Mucosa of rectum (tissue), 2 donors: ENCODE measurements at regions not wholly inside any gene's neighbourhood (a gene's known extent, or its start where the extent isn't known, plus 50 kb on each side); places are given as distances from the start of the nearest gene placed in this dataset.

Experiments
- H3K27ac ChIP-seq, 2 donors: one replicate each; pipeline ENCODE4 v1.7.0; 2013; ENCODE audit warnings: inconsistent platforms in 2 of 2, low read depth in 2 of 2, low read length in 2 of 2
- H3K27me3 ChIP-seq, 2 donors: one replicate each; pipeline ENCODE4 v1.7.0; 2013; ENCODE audit warnings: low read length in 2 of 2; ENCODE audit not compliant: control insufficient read depth in 2 of 2, insufficient read depth in 2 of 2
- H3K36me3 ChIP-seq, 2 donors: one replicate each; pipeline ENCODE4 v1.7.0; 2013; ENCODE audit warnings: low read length in 2 of 2; ENCODE audit not compliant: control insufficient read depth in 2 of 2, insufficient read depth in 2 of 2
- H3K4me1 ChIP-seq, 2 donors: one replicate each; pipeline ENCODE4 v1.7.0; 2013; ENCODE audit warnings: low read length in 2 of 2, mild to moderate bottlenecking in 1 of 2; ENCODE audit not compliant: control insufficient read depth in 2 of 2, insufficient read depth in 2 of 2
- H3K4me3 ChIP-seq, 2 donors: one replicate each; pipeline ENCODE4 v1.7.0; 2013; ENCODE audit warnings: low read length in 2 of 2
- H3K9ac ChIP-seq, 2 donors: one replicate each; pipeline ENCODE4 v1.7.0; 2013; ENCODE audit warnings: low read length in 2 of 2, low read depth in 1 of 2, mild to moderate bottlenecking in 1 of 2
- H3K9me3 ChIP-seq, 2 donors: one replicate each; pipeline ENCODE4 v1.7.0; 2013; ENCODE audit warnings: low read length in 2 of 2; ENCODE audit not compliant: control insufficient read depth in 2 of 2
- donor health status: healthy.
- donor health status: Normal muscosa, but diverticular disease.

GRCh38 chr6:134703206-134703605 lies 246.7 kb downstream of the ALDH8A1 start:
- Histone ChIP-seq H3K27ac (no peak overlapping the region), H3K4me1 (peaks cover 3 to 13% of the 10 kb centered on the region in 2 donors), H3K9ac (no peak overlapping the region), H3K4me3 (no peak overlapping the region), H3K36me3 (no peaks in the 10 kb centered on the region), H3K27me3 (no peaks in the 10 kb centered on the region), H3K9me3 (no peaks in the 10 kb centered on the region)

GRCh38 chr6:134702279-134702678 lies 247.6 kb downstream of the ALDH8A1 start:
- Histone ChIP-seq H3K9ac (no peak overlapping the region), H3K27me3 (no peaks in the 10 kb centered on the region), H3K27ac (no peak overlapping the region), H3K36me3 (no peaks in the 10 kb centered on the region), H3K4me3 (no peak overlapping the region), H3K9me3 (no peaks in the 10 kb centered on the region), H3K4me1 (peaks cover 0 to 5% of the 10 kb centered on the region in 2 donors)

GRCh38 chr6:134701301-134701700 lies 248.6 kb downstream of the ALDH8A1 start:
- H3K9me3 ChIP-seq, result no peaks in the 10 kb centered on the region
- no peak overlapping the region for H3K4me3 ChIP-seq
- no peaks in the 10 kb centered on the region for H3K4me1 ChIP-seq
- no peak overlapping the region for H3K9ac ChIP-seq
- no peaks in the 10 kb centered on the region for H3K36me3 ChIP-seq
- H3K27ac ChIP-seq, result no peak overlapping the region
- H3K27me3 ChIP-seq, result no peaks in the 10 kb centered on the region

GRCh38 chr6:134698228-134698627 lies 251.7 kb downstream of the ALDH8A1 start:
- Histone ChIP-seq H3K27me3 (no peaks in the 10 kb centered on the region), H3K4me3 (no peak overlapping the region), H3K36me3 (no peaks in the 10 kb centered on the region), H3K4me1 (no peaks in the 10 kb centered on the region), H3K9me3 (no peaks in the 10 kb centered on the region), H3K9ac (no peak overlapping the region), H3K27ac (no peak overlapping the region)

DNA sequence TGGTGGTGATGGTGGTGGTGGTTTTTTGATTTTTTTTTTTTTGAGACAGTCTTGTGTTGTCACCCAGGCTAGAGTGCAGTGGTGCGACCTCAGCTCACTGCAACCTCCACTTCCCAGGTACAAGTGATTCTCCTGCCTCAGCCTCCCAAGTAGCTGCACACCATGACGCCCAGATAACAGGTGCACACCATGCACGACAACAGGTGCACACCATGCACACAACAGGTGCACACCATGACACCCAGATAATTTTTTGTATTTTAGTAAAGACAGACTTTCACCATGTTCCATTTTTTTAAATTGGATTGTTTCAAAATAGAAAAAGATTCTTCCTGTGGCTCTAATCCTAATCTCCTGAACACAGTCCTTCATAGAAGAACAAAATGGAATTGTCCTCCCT lies 257.9 kb downstream of the ALDH8A1 start:
- Histone ChIP-seq H3K36me3 (no peaks in the 10 kb centered on the region), H3K27me3 (no peaks in the 10 kb centered on the region), H3K4me1 (no peaks in the 10 kb centered on the region), H3K4me3 (no peak overlapping the region), H3K9ac (no peak overlapping the region), H3K27ac (no peak overlapping the region), H3K9me3 (no peaks in the 10 kb centered on the region)

GRCh38 chr6:134691180-134691579 lies 258.7 kb downstream of the ALDH8A1 start:
- Histone ChIP-seq H3K9me3 (no peaks in the 10 kb centered on the region), H3K9ac (no peak overlapping the region), H3K27me3 (no peaks in the 10 kb centered on the region), H3K27ac (no peak overlapping the region), H3K36me3 (no peaks in the 10 kb centered on the region), H3K4me1 (no peaks in the 10 kb centered on the region), H3K4me3 (no peak overlapping the region)

DNA sequence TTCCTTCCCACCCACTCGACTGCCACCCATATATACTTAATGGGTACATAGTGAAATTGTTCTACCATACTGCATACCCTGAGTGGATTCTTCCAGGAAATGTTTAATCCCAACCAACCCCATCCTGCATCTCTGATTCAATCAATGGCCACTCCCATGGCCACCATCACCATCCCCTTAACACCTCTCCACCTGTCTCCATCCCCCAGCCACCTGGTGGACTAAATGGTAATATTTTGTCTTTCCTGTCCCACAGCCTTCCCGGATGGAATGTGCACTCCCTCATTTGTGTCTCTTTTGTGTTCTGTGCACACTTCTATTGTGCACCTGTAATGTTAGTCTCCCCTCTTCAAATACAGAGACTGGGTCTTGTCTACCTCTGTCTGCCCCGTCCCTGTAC lies 259.9 kb downstream of the ALDH8A1 start:
- H3K27ac ChIP-seq, result no peak overlapping the region
- no peaks in the 10 kb centered on the region for H3K27me3 ChIP-seq
- H3K9ac ChIP-seq, result no peak overlapping the region
- no peaks in the 10 kb centered on the region for H3K4me1 ChIP-seq
- no peak overlapping the region for H3K4me3 ChIP-seq
- no peaks in the 10 kb centered on the region for H3K36me3 ChIP-seq
- H3K9me3 ChIP-seq, result no peaks in the 10 kb centered on the region

- H3K9me3 ChIP-seq, result no peaks in the 10 kb centered on the region
- no peak overlapping the region for H3K27ac ChIP-seq
- no peak overlapping the region for H3K4me3 ChIP-seq
- H3K27me3 ChIP-seq, result no peaks in the 10 kb centered on the region
- H3K9ac ChIP-seq, result no peak overlapping the region
- no peaks in the 10 kb centered on the region for H3K4me1 ChIP-seq
- no peaks in the 10 kb centered on the region for H3K36me3 ChIP-seq
These were observed 260.3 kb downstream of the ALDH8A1 start for GRCh38 chr6:134689641-134690040.

- H3K36me3 ChIP-seq, result no peaks in the 10 kb centered on the region
- H3K4me1 ChIP-seq, result no peaks in the 10 kb centered on the region
- H3K4me3 ChIP-seq, result no peak overlapping the region
- no peaks in the 10 kb centered on the region for H3K27me3 ChIP-seq
- no peak overlapping the region for H3K27ac ChIP-seq
- no peak overlapping the region for H3K9ac ChIP-seq
- H3K9me3 ChIP-seq, result no peaks in the 10 kb centered on the region
These were observed 260.7 kb downstream of the ALDH8A1 start for GRCh38 chr6:134689177-134689576.

DNA sequence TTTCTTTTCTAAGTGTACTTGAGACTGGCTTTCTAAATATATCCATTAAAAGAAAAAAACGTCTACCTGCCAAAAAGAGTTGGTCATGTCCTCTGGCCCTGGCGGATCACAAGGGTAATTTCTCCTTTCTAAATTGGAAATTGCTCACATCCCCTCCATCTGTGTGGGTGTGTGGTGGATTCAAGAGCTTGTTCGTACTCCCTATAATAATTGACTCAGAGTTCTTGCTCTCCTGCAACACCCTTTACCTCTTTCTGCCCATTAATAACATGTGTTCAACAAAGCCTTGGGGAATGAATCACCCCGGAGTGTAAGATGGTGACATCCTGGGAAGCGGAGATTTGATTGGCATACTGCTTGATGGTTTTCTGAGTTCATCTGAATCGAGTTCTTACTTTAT lies 263.8 kb downstream of the ALDH8A1 start:
- no peaks in the 10 kb centered on the region for H3K36me3 ChIP-seq
- no peak overlapping the region for H3K9ac ChIP-seq
- no peaks in the 10 kb centered on the region for H3K9me3 ChIP-seq
- H3K4me3 ChIP-seq, result no peak overlapping the region
- H3K27me3 ChIP-seq, result no peaks in the 10 kb centered on the region
- H3K4me1 ChIP-seq, result no peaks in the 10 kb centered on the region
- no peak overlapping the region for H3K27ac ChIP-seq

- Histone ChIP-seq H3K27ac (no peak overlapping the region), H3K36me3 (no peaks in the 10 kb centered on the region), H3K9ac (no peak overlapping the region), H3K9me3 (no peaks in the 10 kb centered on the region), H3K27me3 (no peaks in the 10 kb centered on the region), H3K4me1 (no peaks in the 10 kb centered on the region), H3K4me3 (no peak overlapping the region)
These were observed 265.5 kb downstream of the ALDH8A1 start for GRCh38 chr6:134684423-134684795.
